HFF-Myc (cell line): ENCODE measurements at regions not wholly inside any gene's neighbourhood (a gene's known extent, or its start where the extent isn't known, plus 50 kb on each side); places are given as distances from the start of the nearest gene placed in this dataset.

Experiments
- DNase-seq: peaks from one replicate; pipeline ENCODE4 v3.0.0-alpha.2; 2011; ENCODE audit warnings: low read depth; ENCODE audit errors: extremely low read depth
- H3K4me3 ChIP-seq: replicated peaks from 2 replicates; pipeline ENCODE4 v1.5.1; 2011; ENCODE audit warnings: low read depth, mild to moderate bottlenecking, control low read depth, low read length
- CTCF ChIP-seq: IDR thresholded peaks from 2 replicates; pipeline ENCODE4 v1.5.1; 2012; ENCODE audit warnings: mild to moderate bottlenecking, low read depth, low read length, control low read depth; ENCODE audit errors: missing control alignments

GRCh38 chr13:84446972-84447639, 564.8 kb upstream of the SLITRK1 start:
- no peak overlapping the region for H3K4me3 ChIP-seq
- no peak for TF ChIP-seq CTCF
- no peak for DNase-seq

- no peak for TF ChIP-seq CTCF
- no peak overlapping the region for H3K4me3 ChIP-seq
- no peak for DNase-seq
Observed at GRCh38 chr13:84445776-84446175, 563.5 kb upstream of the SLITRK1 start.

GRCh38 chr13:84443463-84443862, 561.2 kb upstream of the SLITRK1 start:
- DNase-seq: no peak
- no peak for TF ChIP-seq CTCF
- H3K4me3 ChIP-seq: no peak overlapping the region

- DNase-seq: no peak
- TF ChIP-seq CTCF: no peak
- no peak overlapping the region for H3K4me3 ChIP-seq
Observed at GRCh38 chr13:84439108-84439507, 556.8 kb upstream of the SLITRK1 start.

GRCh38 chr13:84433024-84433423, 550.8 kb upstream of the SLITRK1 start:
- no peak for DNase-seq
- no peak overlapping the region for H3K4me3 ChIP-seq
- TF ChIP-seq CTCF: no peak

- H3K4me3 ChIP-seq: no peak overlapping the region
- no peak for TF ChIP-seq CTCF
- no peak for DNase-seq
Observed at GRCh38 chr13:84431646-84432045, 549.4 kb upstream of the SLITRK1 start.

GRCh38 chr13:84430446-84430845, 548.2 kb upstream of the SLITRK1 start:
- no peak overlapping the region for H3K4me3 ChIP-seq
- TF ChIP-seq CTCF: no peak
- no peak for DNase-seq
